GF-D8 (cell line): ENCODE measurements at regions not wholly inside any gene's neighbourhood (a gene's known extent, or its start where the extent isn't known, plus 50 kb on each side); places are given as distances from the start of the nearest gene placed in this dataset.
"Not testable (repeated sequence)": the region's sequence is repeated elsewhere in the genome, so short reads cannot be mapped to it uniquely, and the experiment has no call there.

ENCODE experiments used
- DNase-seq: peaks from one replicate; lab custom pipeline; 2025; lab: John Stamatoyannopoulos, UW

DNA sequence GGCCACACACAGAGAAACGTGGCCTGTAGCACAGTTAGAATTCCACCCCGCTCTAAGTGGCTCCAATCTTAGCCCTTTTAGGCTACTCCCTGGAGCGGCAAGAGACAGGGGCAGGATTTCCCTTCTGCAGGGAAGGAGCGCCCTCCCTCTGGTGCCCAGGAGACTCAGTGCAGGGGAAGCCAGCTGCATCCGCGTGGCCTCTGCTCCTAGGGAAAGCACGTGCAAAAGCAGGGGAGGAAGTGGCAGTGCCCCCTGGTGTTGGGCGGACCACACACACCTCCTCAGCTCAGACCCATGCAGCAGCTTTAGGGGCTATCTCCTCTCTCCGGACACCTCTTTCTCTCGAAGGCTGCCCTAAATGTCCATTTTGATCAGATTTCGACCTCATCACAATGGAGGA, 50.0 kb downstream of the SPRING1 start:
- DNase-seq = peak; percentile 5

DNA sequence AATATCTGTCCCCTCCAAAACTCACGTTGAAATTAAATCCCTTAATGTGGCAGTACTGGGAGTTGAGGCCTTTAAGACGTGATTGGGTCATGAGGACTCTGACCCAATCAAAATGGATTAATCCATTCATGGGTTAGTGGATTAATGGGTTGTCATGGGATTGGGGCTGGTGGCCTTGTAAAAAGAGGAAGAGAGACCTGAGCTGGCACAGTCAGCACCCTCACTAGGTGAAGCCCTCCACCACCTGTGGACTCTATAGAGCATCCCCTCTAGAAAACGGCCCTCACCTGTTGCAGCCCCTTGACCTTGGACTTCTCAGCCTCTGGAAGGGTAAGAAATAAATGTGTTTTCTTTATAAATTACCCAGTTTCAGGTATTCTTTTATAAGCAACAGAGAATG, 53.0 kb downstream of the SPRING1 start:
- no peak for DNase-seq

DNA sequence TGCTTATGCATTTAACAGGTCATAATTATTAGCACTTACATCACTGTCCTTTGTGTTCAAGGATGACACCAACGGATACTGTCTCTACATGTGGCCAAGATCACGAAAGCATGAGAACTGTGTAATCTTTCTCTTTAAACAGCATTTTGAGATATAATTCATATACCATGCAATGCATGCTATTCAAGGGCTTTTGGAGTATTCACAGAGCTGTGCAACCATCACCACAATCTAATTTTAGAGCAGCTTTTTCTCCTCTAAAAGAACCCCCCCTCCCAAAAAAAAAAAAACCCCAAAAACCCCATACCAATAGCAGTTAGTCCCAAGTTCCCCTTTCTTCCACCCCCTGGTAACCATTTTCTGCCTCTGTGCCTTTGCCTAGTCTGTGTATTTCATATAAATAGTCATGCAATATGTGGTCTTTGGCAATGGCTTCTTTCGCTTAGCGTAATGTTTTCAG, 60.6 kb downstream of the SPRING1 start:
- DNase-seq = no peak

DNA sequence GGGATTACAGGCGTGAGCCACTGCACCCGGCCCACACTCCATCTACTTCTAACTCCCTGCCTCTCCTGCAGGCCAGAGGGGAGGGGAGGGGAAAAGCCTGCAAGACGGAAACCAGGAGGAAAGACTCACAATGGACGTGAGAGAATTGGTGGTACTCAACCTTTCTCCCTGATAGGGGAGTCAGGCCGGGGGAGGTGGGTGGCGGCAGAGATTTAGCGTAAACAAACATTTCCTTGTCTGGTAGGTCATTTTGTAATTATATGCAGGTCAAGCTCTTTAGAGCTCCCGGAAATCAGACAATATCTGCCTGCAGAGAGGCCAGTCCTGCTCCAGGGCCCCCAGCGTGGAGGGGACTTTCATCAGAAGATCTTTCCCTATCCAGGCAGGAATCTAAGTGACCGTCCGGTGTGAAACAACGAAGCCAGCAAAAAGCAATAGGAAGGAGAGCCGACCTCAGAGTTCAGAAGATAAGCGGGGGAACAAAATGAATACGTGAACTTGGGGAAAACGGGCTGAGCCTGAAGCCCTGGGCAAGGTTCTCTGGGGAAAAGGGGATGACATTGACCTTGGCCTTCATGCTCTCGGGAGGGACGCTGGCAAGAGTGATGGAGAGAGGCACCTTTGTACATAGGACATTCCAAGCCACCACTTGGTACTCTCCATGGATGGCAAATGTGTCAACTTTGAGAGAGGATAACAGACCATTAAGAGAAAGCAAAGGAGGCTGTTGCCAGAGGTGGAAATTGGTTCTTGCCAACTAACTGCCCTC, 62.3 kb downstream of the SPRING1 start:
- DNase-seq = no peak

DNA sequence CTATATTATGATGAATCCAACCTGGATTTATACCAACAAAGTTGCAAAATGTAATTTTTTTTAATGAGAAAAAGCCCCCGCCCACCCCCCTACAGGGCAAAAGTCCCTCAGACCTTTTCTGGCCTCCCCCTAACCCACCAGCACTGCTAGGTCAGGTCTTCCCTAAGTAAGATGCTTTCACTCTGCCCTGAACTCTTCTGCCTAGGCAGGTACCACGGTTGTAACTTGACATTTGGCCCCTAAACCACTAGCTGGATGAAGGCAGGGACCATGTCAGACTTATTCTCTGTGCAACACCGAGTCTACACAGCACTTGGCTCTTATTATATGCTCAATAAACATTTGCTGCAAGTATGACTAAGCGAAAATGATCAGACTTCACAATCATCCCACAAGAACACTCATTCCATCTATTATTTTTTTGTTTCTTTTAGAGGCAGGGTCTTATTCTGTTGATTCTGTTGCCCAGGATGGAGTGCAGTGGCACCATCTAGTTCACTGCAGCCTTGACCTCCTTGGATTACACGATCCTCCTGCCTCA, 63.2 kb downstream of the SPRING1 start:
- no peak for DNase-seq

DNA sequence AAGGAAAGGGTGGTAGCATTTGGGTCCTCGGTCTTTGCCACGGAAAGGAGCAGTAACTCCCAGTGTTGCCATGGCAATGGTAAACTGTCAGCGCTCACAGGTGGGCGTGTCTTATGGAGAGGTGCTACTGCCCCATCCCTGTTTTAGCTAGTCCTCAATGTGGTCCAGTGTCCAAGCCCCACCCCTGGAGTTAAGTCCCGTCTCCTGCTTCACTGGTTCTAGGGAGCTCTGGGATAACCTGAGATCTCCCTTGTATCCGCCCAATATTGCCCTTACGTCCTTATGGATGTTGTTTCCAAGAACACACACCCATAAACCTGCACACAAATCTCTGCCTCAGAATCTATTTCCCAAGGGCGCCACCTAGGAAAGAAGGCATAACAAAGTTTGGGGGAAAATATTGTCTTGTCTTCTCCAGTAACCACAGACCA, 64.2 kb downstream of the SPRING1 start:
- no peak for DNase-seq

DNA sequence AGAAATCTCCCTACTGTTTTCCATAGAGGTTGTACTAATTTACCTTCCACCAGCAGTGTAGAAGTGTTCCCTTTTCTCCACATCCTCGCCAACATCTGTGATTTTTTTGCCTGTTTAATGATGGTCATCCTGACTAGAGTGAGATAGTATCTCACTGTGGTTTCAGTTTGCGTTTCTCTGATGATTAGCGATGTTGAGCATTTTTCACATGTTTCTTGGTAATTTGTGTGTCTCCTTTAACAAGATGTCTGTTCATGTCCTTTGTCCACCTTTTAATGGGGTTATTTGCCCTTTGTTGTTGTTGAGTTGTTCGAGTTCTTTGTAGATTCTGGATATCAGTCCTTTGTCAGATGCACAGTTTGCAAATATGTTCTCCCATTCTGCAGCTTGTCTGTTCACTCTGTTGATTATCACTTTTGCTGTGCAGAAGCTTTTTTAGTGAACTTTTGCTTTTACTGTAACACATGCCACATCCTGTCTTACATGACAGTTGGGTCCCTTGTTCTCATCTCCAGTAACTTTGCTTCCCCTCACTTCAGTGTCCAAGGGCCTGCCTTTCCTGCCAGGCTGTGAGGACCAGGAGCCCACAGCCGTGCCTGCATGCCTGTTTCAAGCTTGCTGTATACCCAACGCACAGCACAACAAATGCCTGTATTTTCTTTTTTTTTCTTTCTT, 64.9 kb downstream of the SPRING1 start:
- DNase-seq = no peak

DNA sequence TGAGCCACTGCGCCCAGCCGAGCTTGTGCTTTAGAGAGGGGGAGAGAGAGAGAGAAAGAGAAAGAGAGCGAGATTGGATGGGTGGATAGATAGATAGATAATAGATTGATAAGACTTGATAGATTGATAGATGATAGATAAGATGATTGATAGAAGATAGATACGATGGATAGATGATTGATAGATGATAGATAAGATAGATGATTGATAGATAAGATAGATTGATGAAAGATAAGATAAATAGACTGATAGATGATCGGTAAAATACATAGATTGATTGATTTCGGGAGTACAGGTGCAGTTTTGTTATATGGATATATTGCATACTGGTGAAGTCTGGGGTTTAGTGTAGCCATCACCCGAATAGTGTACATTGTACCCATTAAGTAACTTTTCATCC, 65.9 kb downstream of the SPRING1 start:
- DNase-seq = no peak

DNA sequence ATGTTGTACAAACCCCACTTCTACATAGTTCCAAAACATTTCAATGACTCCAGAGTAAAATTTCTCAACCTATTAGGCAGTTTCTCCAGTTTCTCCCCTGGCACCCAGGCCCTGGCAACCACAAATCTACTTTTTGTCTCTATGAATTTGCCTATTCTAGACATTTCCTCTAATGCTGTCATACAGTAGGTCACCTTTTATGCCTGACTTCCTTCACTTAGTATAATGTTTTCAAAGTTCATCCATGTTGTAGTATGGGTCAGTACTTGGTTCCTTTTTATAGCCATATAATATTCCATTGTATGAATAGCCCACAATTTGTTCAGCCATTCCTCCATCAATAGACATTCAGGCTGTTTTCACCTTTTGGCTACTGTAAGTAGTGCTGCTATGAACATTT, 67.0 kb downstream of the SPRING1 start:
- DNase-seq = no peak

DNA sequence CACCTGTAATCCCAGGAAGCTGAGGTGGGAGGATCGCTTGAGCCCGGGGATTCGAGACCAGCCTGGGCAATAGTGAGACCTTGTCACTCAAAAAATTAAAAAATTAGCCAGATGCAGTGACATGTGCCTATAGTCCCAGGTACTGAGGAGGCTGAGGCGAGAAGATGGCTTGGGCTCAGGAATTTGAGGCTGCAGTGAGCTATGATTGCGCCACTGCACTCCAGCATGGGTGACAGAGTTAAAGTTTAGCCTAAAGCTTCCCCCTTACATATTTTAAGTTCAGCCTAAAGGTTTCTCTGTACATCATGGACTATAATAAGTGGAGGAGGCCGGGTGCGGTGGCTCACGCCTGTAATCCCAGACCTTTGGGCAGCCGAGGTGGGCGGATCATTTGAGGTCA, 70.1 kb downstream of the SPRING1 start:
- DNase-seq = no peak

DNA sequence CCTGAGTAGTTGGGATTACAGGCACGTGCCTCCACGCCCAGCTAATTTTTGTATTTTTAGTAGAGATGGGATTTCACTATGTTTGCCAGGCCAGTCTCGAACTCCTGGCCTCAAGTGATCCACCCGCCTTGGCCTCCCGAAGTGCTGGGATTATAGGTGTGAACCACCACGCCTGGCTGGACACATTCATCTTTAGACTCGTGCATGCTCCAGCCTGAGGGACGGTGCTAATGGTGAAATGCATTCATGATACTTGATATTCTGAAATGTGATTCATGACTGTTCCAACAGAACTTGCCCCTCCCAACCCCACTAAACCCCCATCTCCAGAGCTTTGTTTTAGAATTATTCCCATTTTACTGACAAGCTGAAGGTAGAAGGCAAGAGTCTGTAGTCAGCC, 71.0 kb downstream of the SPRING1 start:
- DNase-seq = not testable (repeated sequence)

DNA sequence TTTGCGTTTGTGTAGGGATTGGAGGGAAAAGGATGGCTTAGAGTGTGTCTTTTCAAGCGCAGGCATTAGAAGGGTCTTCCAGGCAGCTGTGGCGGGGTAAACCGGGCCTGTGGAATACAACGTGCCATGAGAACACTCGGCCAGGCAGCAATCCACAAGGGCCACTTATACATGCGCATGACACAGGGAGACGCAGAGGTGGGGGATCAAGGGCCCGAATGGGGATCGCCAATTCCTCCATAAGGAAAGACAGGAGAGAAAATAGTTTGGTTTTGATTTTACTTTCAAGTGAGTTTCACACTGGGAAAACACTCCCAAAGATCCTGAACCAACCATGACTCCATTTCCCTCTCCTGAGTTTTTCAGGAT, 71.6 kb downstream of the SPRING1 start:
- DNase-seq = no peak

DNA sequence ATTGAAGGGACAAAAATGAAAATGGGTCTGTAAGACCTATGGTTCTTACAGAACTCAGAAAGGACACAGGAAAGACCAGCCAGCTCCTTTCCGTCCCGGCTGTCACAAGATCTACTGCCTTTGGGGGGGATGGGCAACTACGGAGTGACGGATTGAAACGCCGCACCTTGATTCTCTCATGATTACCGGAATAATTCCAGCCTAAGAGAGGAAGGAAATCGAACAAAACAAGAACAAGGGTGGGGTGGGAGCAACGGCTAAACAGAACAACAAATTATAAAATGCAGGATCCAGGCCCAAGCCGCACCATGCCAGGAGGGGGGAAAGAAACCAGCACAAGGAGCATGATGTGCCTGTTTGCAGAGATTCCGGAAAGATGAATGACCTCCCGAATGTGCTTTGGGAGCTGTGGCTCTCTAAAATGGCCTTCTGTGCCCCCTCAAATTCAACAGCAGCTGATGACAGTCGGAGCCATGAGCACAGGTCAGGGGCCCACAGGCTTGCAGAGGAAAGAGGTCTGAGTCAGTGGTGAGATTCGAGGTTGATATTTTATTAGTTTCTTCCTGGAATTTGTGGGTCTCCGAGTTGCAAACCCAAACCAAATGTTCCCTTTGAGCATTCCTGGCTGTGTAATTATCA, 72.1 kb downstream of the SPRING1 start:
- DNase-seq = no peak

DNA sequence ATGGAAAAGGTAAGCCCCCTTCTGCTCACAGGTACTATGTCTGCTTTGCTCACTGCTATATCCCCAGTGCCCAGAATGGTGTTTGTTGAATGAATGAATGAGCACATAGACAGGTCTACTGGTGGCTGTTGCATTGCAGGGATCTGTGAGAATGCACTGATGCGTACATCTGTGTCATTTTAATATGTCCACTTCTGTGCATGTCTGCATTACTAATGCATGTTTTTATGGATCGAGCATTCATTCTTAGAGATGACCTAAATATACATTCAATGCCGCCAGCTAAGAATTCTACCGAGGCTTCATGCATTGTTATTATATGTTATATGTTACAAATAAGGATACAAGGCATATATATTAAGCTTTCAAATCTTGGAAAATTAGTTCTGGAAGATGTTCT, 73.8 kb downstream of the SPRING1 start:
- DNase-seq = no peak

DNA sequence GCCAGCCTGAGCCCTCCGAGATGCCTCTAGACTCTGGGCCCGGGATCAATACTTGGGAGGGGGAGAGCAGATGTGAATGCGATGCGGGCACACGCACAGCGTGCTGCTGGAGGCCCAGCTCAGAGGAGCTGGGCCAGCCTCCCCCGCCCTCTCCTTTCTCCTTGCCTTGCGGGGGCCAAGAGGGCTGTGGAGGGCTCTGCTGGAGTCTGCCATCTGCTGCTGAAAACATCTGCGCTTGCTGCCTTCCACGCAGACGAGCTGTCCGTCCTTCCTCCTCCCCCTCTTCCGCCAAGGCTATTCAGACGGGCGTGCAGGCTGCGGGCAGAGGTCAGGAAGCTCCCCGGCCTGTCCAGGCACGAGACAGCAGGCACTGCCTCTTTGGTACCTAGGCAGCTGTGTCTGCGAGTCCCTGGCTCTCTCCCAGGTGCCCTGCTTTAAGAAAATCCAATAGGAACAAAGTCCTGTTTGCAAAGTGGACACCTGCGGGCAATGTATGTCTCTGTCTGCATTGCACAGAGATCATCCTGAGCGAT, 75.2 kb downstream of the SPRING1 start:
- no peak for DNase-seq

DNA sequence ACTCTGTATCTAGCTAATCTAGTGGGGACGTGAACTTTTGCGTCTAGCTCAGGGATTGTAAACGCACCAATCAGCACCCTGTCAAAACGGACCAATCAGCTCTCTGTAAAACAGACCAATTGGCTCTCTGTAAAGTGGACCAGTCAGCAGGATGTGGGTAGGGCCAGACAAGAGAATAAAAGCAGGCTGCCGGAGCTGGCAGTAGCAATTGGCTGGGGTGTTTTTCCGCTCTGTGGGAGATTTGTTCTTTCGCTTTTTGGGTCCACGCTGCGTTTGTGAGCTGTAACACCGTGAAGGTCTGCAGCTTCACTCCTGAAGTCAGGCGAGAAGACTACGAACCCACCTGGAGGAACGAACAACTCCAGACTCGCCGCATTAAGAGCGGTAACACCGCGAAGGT, 76.5 kb downstream of the SPRING1 start:
- DNase-seq = no peak

DNA sequence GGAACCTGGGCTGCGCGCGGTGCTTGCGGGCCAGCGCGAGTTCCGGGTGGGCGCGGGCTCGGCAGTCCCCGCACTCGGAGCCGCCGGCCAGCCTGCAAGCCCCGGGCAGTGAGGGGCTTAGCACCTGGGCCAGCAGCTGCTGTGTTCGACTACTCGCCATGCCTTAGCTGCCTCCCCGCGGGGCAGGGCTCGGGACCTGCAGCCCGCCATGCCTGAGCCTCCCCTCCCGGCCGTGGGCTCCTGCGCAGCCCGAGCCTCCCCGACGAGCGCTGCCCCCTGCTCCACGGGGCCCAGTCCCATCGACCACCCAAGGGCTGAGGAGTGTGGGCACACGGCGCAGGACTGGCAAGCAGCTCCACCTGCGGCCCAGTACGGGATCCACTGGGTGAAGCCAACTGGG, 77.1 kb downstream of the SPRING1 start:
- not testable (repeated sequence) for DNase-seq

DNA sequence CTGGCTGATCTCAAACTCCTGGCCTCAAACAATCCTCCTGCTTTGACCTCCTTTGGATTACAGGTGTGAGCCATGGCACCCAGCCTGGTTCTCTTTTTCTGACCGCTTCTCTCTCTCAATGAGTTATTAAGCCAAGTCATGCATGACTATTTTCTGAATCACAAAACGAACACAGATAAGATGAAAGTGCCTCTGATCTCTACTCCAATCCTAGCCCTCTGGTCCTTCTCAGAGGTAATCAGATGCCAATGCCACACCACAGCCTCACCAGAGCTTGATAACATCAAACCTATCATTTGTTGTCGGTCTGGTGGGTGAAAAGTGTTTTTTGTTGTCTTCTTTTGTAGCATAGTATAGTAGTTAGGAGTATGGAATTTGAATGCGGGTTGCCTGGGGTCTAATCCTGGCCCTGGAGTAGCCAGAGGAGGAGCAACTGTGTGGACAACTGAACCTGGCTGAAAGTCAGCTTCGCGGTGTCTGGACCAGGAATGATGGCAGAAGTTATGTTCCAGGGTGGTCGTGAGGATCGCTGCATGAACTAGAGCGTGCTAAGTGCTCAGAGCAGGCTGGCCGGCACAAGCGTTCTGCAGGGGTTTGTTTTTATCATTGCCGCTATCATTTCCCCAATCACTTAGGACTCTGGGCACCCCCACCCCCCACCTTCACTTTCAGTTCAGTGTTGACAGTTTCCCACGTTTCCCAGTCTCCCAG, 77.9 kb downstream of the SPRING1 start:
- no peak for DNase-seq

DNA sequence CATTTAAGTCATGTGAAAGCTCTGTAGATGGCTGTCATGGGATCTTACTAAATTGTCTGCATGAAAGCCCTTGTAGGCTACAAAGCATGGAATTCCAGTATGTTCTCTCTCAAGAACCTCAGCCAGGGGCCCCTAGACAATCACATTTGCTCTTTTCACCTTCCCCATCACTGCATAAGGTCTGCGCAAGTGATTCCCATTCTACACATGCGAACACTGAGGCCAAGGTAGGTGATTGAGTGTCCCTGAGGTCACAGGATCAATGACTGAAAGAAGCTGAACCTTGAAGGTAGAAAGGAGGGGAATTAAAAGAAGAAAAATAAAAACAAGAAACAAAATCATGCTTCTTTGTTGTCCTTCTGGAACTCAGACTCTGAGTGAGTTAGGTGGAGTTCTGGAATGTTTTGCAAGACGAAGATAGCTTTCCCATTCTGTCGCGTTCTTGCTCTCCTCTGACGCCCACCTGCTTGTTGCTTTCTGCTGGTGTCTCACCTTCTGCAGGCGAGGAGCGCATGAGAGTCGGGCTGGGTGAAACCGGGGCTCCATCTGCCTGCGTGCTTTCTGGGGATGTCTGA, 79.9 kb downstream of the SPRING1 start:
- no peak for DNase-seq

DNA sequence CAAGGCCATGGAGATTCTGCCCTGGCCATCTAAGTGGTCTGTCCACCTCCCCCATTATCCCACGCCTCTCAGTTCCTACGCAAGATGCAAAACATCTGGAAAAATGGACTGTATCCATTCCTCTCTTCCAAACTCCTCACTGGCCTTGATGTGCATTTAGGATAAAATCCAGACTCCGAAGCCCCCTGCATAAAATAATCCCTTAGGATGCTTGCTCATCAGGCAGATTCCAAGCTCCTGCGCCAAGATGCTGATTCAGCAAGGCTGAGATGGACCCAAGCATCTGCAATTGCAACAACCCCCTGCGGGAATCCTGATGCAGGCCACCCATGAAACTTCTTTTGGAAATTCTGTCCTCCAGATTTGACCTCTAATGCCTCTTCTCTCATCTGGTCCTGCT, 81.6 kb downstream of the SPRING1 start:
- no peak for DNase-seq

DNA sequence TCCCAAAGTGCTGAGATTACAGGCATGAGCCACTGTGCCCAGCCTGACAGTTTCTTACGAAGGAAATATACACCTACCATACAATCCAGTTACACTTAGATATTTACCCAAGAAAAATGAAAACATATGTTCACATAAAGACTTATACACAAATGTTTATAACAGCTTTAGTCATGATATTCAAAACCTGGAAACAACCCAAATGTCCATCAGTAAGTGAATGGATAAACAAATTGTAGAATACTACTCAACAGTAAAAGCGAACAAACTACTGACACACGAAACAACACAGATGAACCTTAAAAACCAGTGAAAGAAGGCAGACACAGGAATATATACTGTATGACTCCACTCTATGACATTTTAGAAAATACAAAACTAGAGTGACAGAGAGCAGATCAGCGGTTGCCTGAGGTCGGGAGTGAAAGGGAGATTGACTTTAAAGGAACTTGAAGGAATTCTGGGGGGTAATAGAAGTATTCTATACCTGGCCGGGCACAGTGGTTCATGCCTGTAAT, 83.6 kb downstream of the SPRING1 start:
- no peak for DNase-seq
